NOMO-1 (cell line): ENCODE measurements at regions not wholly inside any gene's neighbourhood (a gene's known extent, or its start where the extent isn't known, plus 50 kb on each side); places are given as distances from the start of the nearest gene placed in this dataset.

Source experiments
- DNase-seq, 2 experiments: peaks; one replicate each; lab custom pipeline; 2025; ENCODE audit not compliant: unreplicated experiment in 2 of 2; lab: John Stamatoyannopoulos, UW

DNA sequence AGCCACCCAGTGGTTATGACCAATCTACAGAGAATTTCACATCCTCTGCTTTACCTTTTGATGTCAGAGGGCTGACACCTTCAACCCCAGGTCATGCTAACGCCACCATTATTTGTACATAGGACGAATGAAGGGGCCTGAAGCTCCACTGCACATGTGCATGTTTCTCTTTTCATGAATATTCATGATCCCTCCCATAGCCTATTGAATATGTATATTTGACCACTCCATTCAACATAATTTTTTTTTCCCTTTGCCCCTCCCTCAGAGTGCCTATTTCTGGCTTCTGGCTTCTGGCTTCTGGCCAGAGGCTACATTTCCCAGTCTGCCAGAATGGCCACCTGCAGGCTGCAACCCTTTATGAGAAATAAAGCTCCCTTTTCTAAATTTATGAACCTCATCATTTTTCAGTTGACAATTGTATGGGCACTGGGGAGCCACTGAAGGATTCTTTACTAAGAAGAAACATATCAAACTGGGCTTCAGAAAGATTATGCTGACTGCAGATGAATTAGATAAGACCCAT lies 406.7 kb downstream of the SIPA1L2 start:
- DNase-seq = no peak

GRCh38 chr1:232222614-232223013 lies 407.3 kb downstream of the SIPA1L2 start:
- DNase-seq = no peak

DNA sequence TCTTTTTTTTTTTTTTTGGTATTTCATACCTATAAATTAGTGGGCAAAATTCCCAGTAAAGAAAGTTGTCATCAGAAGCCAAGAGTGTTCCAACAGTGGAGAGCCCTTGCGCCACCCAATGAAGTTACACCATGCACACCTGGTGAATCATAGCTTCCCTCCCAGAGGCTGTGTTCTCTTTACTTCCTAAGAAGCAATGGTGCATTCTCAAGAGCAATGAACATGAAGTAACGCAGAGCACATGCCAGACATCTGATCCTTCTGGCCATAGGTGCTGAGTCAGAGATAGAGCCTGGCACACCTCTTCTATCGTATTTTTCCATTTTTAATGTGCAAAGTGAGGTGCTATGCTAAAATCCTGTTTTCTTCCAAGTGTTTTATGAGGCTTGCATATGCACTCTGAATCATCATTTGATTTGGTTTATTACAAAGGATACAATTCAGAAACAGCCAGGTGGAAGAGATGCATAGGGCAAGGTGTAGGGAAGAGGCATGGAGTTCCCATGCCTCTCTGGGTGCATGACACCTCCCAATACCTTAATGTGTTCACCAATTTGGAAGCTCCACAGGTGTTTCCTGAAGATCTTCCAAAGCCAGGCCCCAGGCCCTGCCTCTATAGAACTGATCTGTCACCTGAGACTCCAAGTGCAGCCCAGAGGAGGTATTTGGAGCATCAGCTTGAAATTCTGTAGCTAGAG lies 408.0 kb downstream of the SIPA1L2 start:
- DNase-seq = no peak

DNA sequence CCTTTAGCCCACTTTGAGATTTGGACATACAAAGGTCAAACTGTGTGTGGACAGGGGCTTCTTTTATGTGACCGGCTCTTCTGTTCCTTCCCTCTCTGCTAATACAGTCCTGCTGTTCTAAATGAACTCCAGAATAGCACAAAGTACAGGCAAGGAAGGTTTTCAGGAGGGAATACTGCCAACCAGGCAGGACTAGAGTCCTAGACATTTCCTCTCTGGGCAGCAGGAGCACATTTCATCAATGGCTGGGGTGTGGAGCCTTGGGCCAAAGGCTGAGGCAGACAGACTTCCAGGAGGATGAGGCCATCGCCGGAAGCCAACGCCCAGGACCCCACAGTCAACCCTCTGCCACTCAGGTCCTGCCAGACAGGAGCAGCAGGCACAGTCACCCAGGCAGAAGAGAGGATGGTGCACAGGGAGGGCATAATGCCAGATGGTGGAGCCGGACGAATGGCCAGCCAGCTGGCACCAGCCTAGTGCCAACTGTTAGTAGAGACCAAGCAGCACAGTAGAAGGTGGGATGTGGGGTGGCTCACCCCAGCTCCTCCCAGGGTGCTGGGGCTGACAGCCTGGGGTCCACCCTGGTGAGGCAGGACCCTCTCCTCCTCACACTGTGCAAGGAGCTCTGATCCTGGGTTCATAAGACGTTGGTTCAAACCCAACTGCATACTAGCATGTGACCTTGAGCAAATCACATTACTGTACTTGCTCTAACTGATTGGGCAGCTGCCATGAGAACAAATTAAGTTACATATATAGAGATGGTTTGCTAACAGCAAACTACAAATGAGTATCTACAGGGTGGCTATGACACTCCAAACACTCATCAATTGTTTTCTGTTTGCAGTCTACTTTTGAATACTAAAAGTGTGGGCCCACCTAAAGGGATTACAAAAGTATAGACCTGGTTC lies 410.7 kb downstream of the SIPA1L2 start:
- no peak for DNase-seq

DNA sequence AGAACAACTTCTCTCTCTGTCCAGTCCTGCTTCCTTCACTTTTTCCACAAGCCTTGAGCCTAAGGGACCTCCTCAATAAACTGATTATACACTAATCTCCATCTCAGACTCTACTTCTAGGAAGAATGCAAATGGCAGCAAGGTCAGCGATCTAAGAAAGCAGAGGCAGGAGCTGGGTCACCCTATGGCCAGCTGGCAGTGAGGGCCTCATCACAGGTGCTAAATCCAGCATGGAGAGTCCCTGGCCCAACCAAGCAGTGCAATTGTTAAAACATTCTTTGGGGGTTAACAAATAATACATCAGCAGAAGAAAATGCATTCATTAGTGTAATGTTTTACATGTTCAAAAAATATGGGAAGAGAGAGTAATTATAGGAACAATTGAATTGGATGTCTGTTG lies 416.0 kb downstream of the SIPA1L2 start:
- no peak for DNase-seq

GRCh38 chr1:232212253-232212652 lies 417.7 kb downstream of the SIPA1L2 start:
- no peak for DNase-seq

DNA sequence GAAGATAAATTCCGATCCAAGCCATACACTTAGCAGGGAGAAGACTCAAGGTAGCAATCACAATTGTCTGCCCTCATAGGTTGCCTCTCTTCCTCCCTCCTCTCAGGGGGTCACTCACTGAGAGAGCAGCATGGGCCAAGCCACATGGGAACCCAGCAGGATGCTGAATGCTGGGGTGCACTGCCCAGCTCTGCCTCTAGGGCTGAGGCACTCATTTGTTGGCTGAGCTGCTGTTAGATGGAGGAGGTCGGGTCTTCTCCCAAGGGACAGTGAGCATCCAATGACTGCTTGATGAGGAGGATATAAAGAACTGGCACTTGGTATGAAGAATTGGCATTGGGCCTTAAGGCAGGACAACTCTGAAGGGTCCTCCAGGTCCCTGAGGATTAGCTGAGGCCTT lies 418.8 kb downstream of the SIPA1L2 start:
- DNase-seq = no peak

DNA sequence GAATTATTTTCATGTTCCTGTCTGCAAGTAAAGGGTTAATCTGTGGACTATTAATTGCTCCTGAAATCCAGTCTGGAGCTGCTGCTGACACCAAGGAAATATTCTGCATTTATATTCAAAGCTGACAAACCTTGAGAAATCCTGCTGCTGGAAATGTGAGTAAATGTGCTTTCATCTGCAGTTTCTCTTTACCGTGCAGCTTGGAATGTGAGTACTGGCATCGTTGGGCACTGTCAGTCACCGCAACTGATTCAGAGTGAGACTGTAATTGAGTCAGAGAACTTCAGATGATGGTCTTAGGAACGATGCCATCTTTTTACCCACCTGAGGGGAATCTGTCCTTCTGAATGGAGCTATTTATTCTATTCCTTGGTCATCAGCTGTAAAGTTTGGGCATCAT lies 420.6 kb downstream of the SIPA1L2 start:
- DNase-seq = no peak

GRCh38 chr1:232207073-232207866 lies 422.7 kb downstream of the SIPA1L2 start:
- DNase-seq = no peak

DNA sequence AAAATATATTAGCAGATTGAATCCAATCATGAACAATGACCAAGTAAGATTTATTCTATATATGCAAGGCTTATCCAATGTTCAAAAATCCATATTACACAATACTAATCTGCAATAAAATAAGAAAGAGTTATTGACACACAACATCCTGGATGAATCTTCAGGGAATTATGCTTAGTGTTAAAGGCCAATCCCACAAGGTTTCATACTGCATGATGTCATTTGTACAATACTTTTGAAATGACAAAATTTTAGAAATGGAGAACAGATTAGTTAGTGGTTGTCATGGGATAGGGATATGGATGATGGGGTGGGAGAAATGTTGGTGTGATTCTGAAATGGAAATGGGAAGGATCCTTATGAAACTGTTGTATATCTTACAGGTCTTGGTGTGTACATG lies 425.7 kb downstream of the SIPA1L2 start:
- DNase-seq = no peak

DNA sequence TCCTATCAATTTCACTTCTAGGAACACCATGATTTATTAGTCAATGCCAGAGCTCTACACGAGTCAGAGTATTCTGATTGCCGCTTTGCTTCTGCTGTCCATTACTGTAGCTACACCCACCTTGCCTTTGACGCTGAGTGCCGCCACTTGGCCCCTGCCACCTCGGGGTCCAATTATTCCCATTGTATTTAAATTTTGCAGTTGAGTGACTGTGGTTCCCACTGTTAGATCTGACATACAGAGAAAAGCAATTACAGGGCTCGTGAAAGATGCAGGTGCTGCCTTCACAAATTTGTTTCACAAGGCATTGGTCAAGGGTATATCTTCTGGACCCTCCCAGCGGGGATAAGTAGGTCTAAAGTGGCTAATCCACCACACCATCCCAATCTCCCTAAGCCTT lies 428.9 kb downstream of the SIPA1L2 start:
- no peak for DNase-seq

- DNase-seq = no peak
Observed at GRCh38 chr1:232196042-232196441, 433.9 kb downstream of the SIPA1L2 start.

DNA sequence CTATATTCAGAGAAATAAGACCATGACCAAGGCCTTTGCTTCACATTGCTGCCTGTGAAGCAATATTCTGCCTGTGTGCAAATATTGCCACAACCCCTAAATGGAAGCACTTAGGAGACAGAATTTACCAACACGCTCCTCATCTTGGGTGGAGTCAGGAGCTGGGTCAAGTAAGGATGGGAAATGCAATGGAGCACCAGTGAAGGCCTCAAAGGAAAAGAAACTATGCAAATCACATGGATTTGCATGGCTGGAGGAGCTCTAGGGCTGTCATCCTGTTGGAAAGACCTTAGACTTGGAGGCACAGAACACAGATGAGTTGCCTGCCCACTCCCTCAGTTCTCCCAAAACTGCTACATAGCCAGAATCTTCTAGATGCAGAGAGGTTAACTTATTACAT lies 435.5 kb downstream of the SIPA1L2 start:
- DNase-seq = no peak

DNA sequence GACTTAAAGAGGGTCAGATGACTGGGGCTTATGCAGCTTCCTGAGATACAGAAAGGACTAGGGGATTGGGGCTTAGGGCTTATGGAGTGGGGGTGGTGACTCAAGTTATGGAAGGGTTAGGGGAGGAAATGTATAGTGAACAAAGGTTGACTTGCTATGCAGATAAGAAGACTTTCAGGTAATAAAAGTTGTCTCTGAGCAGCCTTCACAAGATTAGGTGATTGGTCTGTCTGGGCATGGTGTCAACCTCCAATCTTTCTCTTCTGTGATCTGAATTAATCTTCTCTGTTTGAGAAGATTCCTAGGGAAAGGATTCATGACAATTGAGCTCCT lies 436.5 kb downstream of the SIPA1L2 start:
- no peak for DNase-seq

- no peak for DNase-seq
Observed at GRCh38 chr1:232192781-232193450, 437.0 kb downstream of the SIPA1L2 start.

GRCh38 chr1:232191560-232191959 lies 438.4 kb downstream of the SIPA1L2 start:
- DNase-seq = no peak

GRCh38 chr1:232188318-232188717 lies 441.6 kb downstream of the SIPA1L2 start:
- DNase-seq = no peak

- no peak for DNase-seq
Observed at GRCh38 chr1:232186931-232187330, 443.0 kb downstream of the SIPA1L2 start.

GRCh38 chr1:232184561-232185530 lies 445.1 kb downstream of the SIPA1L2 start:
- DNase-seq = no peak

- no peak for DNase-seq
Observed at GRCh38 chr1:232183802-232184201, 446.1 kb downstream of the SIPA1L2 start.
